ENCODE measurements at regions not wholly inside any gene's neighbourhood (a gene's known extent, or its start where the extent isn't known, plus 50 kb on each side); places are given as distances from the start of the nearest gene placed in this dataset.

GRCh38 chr18:78783564-78783960, 196.1 kb upstream of the SALL3 start:
- no peak overlapping the region for H3K27ac ChIP-seq (ENCODE audit: low read length)
- H3K4me3 ChIP-seq (ENCODE audit: low read depth in 1 of 2, low read length in 2 of 2) = no peak overlapping the region
- no peak overlapping the region for H3K9ac ChIP-seq (ENCODE audit: low read depth, low read length)
- ATAC-seq (ENCODE audit: insufficient read depth, low read depth) = no peak
- no peaks in the 10 kb centered on the region for H4K20me1 ChIP-seq (ENCODE audit: insufficient read depth, low read length)
- H3K36me3 ChIP-seq (ENCODE audit: insufficient read depth, low read length) = no peaks in the 10 kb centered on the region
- H3K9me3 ChIP-seq (ENCODE audit: insufficient read depth, low read length, severe bottlenecking) = no peaks in the 10 kb centered on the region
- no peaks in the 10 kb centered on the region for H3K27me3 ChIP-seq (ENCODE audit: insufficient read depth, low read length, poor library complexity)
- H3K4me1 ChIP-seq (ENCODE audit: insufficient read depth, low read length) = no peaks in the 10 kb centered on the region
- H3K79me2 ChIP-seq (ENCODE audit: insufficient read depth, low read length) = no peaks in the 10 kb centered on the region
- no peak for DNase-seq
- no peak overlapping the region for H2AFZ ChIP-seq (ENCODE audit: low read depth, low read length)
- no peak overlapping the region for H3K4me2 ChIP-seq (ENCODE audit: insufficient read depth, low read length)
- TF ChIP-seq EZH2 (IDR thresholded peaks at IDR 0.05; ENCODE audit: borderline replicate concordance, low read depth, low read length, severe bottlenecking) (no peak), CTCF (IDR thresholded peaks at IDR 0.05; ENCODE audit: borderline replicate concordance, extremely low read depth, low read length, poor library complexity, severe bottlenecking) (no peak)

- Histone ChIP-seq H4K20me1 (ENCODE audit: insufficient read depth, low read length) (no peaks in the 10 kb centered on the region), H3K4me2 (ENCODE audit: insufficient read depth, low read length) (no peak overlapping the region), H3K27ac (ENCODE audit: low read length) (no peak overlapping the region), H3K4me3 (ENCODE audit: low read depth in 1 of 2, low read length in 2 of 2) (no peak overlapping the region), H2AFZ (ENCODE audit: low read depth, low read length) (no peak overlapping the region), H3K79me2 (ENCODE audit: insufficient read depth, low read length) (no peaks in the 10 kb centered on the region), H3K9ac (ENCODE audit: low read depth, low read length) (no peak overlapping the region), H3K4me1 (ENCODE audit: insufficient read depth, low read length) (no peaks in the 10 kb centered on the region), H3K27me3 (ENCODE audit: insufficient read depth, low read length, poor library complexity) (no peaks in the 10 kb centered on the region), H3K9me3 (ENCODE audit: insufficient read depth, low read length, severe bottlenecking) (no peaks in the 10 kb centered on the region), H3K36me3 (ENCODE audit: insufficient read depth, low read length) (no peaks in the 10 kb centered on the region)
- DNase-seq (no peak), ATAC-seq (ENCODE audit: insufficient read depth, low read depth) (no peak)
- TF ChIP-seq CTCF (IDR thresholded peaks at IDR 0.05; ENCODE audit: borderline replicate concordance, extremely low read depth, low read length, poor library complexity, severe bottlenecking) (no peak), EZH2 (IDR thresholded peaks at IDR 0.05; ENCODE audit: borderline replicate concordance, low read depth, low read length, severe bottlenecking) (no peak)
Measured at GRCh38 chr18:78784861-78785260, 194.8 kb upstream of the SALL3 start.

- TF ChIP-seq CTCF (IDR thresholded peaks at IDR 0.05; ENCODE audit: borderline replicate concordance, extremely low read depth, low read length, poor library complexity, severe bottlenecking) = no peak
- TF ChIP-seq EZH2 (IDR thresholded peaks at IDR 0.05; ENCODE audit: borderline replicate concordance, low read depth, low read length, severe bottlenecking) = no peak
- H3K79me2 ChIP-seq (ENCODE audit: insufficient read depth, low read length) = no peaks in the 10 kb centered on the region
- no peak overlapping the region for H3K4me2 ChIP-seq (ENCODE audit: insufficient read depth, low read length)
- H3K9ac ChIP-seq (ENCODE audit: low read depth, low read length) = no peak overlapping the region
- DNase-seq (no peak), ATAC-seq (ENCODE audit: insufficient read depth, low read depth) (no peak)
- H4K20me1 ChIP-seq (ENCODE audit: insufficient read depth, low read length) = no peaks in the 10 kb centered on the region
- no peak overlapping the region for H3K27ac ChIP-seq (ENCODE audit: low read length)
- H3K9me3 ChIP-seq (ENCODE audit: insufficient read depth, low read length, severe bottlenecking) = no peaks in the 10 kb centered on the region
- no peaks in the 10 kb centered on the region for H3K36me3 ChIP-seq (ENCODE audit: insufficient read depth, low read length)
- no peaks in the 10 kb centered on the region for H3K27me3 ChIP-seq (ENCODE audit: insufficient read depth, low read length, poor library complexity)
- no peaks in the 10 kb centered on the region for H3K4me1 ChIP-seq (ENCODE audit: insufficient read depth, low read length)
- H2AFZ ChIP-seq (ENCODE audit: low read depth, low read length) = no peak overlapping the region
- H3K4me3 ChIP-seq (ENCODE audit: low read depth in 1 of 2, low read length in 2 of 2) = no peak overlapping the region
Measured at GRCh38 chr18:78785706-78786105, 193.9 kb upstream of the SALL3 start.

- Histone ChIP-seq H3K4me1 (ENCODE audit: insufficient read depth, low read length) (no peaks in the 10 kb centered on the region), H3K9ac (ENCODE audit: low read depth, low read length) (no peak overlapping the region), H3K79me2 (ENCODE audit: insufficient read depth, low read length) (no peaks in the 10 kb centered on the region), H3K9me3 (ENCODE audit: insufficient read depth, low read length, severe bottlenecking) (no peaks in the 10 kb centered on the region), H3K27me3 (ENCODE audit: insufficient read depth, low read length, poor library complexity) (no peaks in the 10 kb centered on the region), H3K4me3 (ENCODE audit: low read depth in 1 of 2, low read length in 2 of 2) (no peak overlapping the region), H2AFZ (ENCODE audit: low read depth, low read length) (no peak overlapping the region), H3K4me2 (ENCODE audit: insufficient read depth, low read length) (no peak overlapping the region), H4K20me1 (ENCODE audit: insufficient read depth, low read length) (no peaks in the 10 kb centered on the region), H3K27ac (ENCODE audit: low read length) (no peak overlapping the region), H3K36me3 (ENCODE audit: insufficient read depth, low read length) (no peaks in the 10 kb centered on the region)
- ATAC-seq (ENCODE audit: insufficient read depth, low read depth) = no peak
- TF ChIP-seq CTCF (IDR thresholded peaks at IDR 0.05; ENCODE audit: borderline replicate concordance, extremely low read depth, low read length, poor library complexity, severe bottlenecking) (no peak), EZH2 (IDR thresholded peaks at IDR 0.05; ENCODE audit: borderline replicate concordance, low read depth, low read length, severe bottlenecking) (no peak)
- DNase-seq = no peak
Measured at GRCh38 chr18:78786776-78787175, 192.8 kb upstream of the SALL3 start.

Data from DND-41 (cell line).